ENCODE measurements at regions not wholly inside any gene's neighbourhood (a gene's known extent, or its start where the extent isn't known, plus 50 kb on each side); places are given as distances from the start of the nearest gene placed in this dataset. TPM values are rescaled to one million over a fixed set of nuclear protein-coding genes. Genes with fewer than 3 reads are reported as not detected.

GRCh38 chr18:59954241-59954640, 54.4 kb downstream of the PMAIP1 start (continued):
- TF ChIP-seq MAX (IDR thresholded peaks at IDR 0.05) (no peak), CEBPB (IDR thresholded peaks at IDR 0.05; ENCODE audit: low read depth, low read length) (no peak)

Small RNA genes lying in the stretch of these regions (small RNA-seq; reads per million reads assigned to genes)
- gene RN7SL342P (ENCODE audit: insufficient read depth) (not detected), gene RNU4-17P (ENCODE audit: insufficient read depth) (not detected), gene RNU6-567P (ENCODE audit: insufficient read depth) (not detected)

All from H1 (cell line).